Neural cell (in vitro differentiated cells): ENCODE measurements at regions not wholly inside any gene's neighbourhood (a gene's known extent, or its start where the extent isn't known, plus 50 kb on each side); places are given as distances from the start of the nearest gene placed in this dataset.

Experiments used
- EP300 ChIP-seq: fragments of 450-650 bp; conservative IDR thresholded peaks from 2 replicates; pipeline ENCODE4 v1.6.1; 2014; ENCODE audit warnings: antibody characterized with exemption, mild to moderate bottlenecking, moderate library complexity; ENCODE audit not compliant: poor library complexity, severe bottlenecking
- EZH2 ChIP-seq: fragments of 200-600, 300-800 bp; shearing (Covaris generic), sonication (generic); IDR thresholded peaks from 2 replicates; pipeline ENCODE4 v1.6.1; 2014; ENCODE audit warnings: antibody characterized with exemption, low read length, borderline replicate concordance, mild to moderate bottlenecking; ENCODE audit not compliant: insufficient read depth, poor library complexity, severe bottlenecking
- MXI1 ChIP-seq: fragments of 450-650 bp; conservative IDR thresholded peaks from 2 replicates; pipeline ENCODE4 v1.6.1; 2014; ENCODE audit warnings: antibody characterized with exemption, mild to moderate bottlenecking; ENCODE audit not compliant: poor library complexity, severe bottlenecking
- POLR2AphosphoS5 ChIP-seq: IDR thresholded peaks from 2 replicates; pipeline ENCODE4 v1.6.1; 2012
- RAD21 ChIP-seq: fragments of 450-650 bp; conservative IDR thresholded peaks from 2 replicates; pipeline ENCODE4 v1.6.1; 2014; ENCODE audit warnings: antibody characterized with exemption, mild to moderate bottlenecking, moderate library complexity
- TAF1 ChIP-seq: IDR thresholded peaks from 2 replicates; pipeline ENCODE4 v1.6.1; 2012; ENCODE audit warnings: low read depth
- TF ChIP-seq, protein P1 (sequence below): fragments of 450-650 bp; IDR thresholded peaks from 2 replicates; pipeline ENCODE4 v1.5.1; 2014; ENCODE audit warnings: antibody characterized with exemption, mild to moderate bottlenecking, moderate library complexity; ENCODE audit not compliant: poor library complexity, severe bottlenecking
- TF ChIP-seq, protein P2 (sequence below): IDR thresholded peaks from 2 replicates; pipeline ENCODE4 v1.6.1; 2012; ENCODE audit warnings: borderline replicate concordance

DNA sequence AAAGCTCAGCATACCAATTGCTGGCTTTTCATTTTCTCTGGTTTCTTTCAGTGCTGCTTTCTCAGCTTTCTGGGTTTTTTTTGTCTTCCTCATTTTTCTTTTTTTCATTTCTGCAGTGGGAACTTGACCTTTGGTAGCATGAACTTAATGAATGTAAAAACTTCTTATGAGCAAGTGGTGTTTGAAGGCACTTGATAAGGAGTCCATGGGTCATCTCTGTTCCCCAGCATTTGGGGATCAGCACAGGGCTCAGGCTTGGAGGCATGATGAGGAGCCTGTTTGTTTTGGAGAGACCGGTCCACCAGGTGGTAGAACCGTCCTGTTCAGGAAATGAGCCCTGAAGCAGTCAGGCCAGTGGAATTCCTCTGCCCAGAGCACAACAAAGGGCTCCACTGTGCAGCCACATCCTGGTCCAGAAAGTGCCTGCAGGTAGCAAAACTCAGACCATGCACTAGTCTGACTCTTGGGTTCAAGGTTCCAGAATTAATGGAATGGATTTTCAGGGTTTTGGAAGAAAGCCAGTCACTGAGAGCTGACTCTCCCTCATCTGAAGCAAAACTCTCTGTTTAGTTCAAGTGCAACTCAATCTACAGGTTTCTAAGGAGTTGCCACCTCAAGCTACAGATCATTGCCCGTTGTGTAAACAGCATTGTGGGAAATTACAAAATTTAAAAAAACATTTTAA lies 52.3 kb upstream of the ADGRF1 start:
- TF ChIP-seq MXI1: no peak
- no peak for TF ChIP-seq RAD21
- TF ChIP-seq, protein P1, sequence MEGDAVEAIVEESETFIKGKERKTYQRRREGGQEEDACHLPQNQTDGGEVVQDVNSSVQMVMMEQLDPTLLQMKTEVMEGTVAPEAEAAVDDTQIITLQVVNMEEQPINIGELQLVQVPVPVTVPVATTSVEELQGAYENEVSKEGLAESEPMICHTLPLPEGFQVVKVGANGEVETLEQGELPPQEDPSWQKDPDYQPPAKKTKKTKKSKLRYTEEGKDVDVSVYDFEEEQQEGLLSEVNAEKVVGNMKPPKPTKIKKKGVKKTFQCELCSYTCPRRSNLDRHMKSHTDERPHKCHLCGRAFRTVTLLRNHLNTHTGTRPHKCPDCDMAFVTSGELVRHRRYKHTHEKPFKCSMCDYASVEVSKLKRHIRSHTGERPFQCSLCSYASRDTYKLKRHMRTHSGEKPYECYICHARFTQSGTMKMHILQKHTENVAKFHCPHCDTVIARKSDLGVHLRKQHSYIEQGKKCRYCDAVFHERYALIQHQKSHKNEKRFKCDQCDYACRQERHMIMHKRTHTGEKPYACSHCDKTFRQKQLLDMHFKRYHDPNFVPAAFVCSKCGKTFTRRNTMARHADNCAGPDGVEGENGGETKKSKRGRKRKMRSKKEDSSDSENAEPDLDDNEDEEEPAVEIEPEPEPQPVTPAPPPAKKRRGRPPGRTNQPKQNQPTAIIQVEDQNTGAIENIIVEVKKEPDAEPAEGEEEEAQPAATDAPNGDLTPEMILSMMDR: no peak
- TF ChIP-seq EZH2: no peak
- no peak for TF ChIP-seq POLR2AphosphoS5
- TF ChIP-seq EP300: no peak
- TF ChIP-seq TAF1: no peak
- TF ChIP-seq, protein P2, sequence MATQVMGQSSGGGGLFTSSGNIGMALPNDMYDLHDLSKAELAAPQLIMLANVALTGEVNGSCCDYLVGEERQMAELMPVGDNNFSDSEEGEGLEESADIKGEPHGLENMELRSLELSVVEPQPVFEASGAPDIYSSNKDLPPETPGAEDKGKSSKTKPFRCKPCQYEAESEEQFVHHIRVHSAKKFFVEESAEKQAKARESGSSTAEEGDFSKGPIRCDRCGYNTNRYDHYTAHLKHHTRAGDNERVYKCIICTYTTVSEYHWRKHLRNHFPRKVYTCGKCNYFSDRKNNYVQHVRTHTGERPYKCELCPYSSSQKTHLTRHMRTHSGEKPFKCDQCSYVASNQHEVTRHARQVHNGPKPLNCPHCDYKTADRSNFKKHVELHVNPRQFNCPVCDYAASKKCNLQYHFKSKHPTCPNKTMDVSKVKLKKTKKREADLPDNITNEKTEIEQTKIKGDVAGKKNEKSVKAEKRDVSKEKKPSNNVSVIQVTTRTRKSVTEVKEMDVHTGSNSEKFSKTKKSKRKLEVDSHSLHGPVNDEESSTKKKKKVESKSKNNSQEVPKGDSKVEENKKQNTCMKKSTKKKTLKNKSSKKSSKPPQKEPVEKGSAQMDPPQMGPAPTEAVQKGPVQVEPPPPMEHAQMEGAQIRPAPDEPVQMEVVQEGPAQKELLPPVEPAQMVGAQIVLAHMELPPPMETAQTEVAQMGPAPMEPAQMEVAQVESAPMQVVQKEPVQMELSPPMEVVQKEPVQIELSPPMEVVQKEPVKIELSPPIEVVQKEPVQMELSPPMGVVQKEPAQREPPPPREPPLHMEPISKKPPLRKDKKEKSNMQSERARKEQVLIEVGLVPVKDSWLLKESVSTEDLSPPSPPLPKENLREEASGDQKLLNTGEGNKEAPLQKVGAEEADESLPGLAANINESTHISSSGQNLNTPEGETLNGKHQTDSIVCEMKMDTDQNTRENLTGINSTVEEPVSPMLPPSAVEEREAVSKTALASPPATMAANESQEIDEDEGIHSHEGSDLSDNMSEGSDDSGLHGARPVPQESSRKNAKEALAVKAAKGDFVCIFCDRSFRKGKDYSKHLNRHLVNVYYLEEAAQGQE: no peak
